ENCODE measurements at regions not wholly inside any gene's neighbourhood (a gene's known extent, or its start where the extent isn't known, plus 50 kb on each side); places are given as distances from the start of the nearest gene placed in this dataset.
"Not testable (repeated sequence)": the region's sequence is repeated elsewhere in the genome, so short reads cannot be mapped to it uniquely, and the experiment has no call there.

GRCh38 chr3:15873415-15873814, 75.6 kb upstream of the ANKRD28 start:
- no peak for DNase-seq (ENCODE audit: low spot score)
- in situ Hi-C loops (cut with MboI; ENCODE audit: low pct_unique_long_range_greater_than_20kb, low sequenced_read_pairs, unreplicated experiment) = no loop called here
- TF ChIP-seq CTCF (IDR thresholded peaks at IDR 0.05; ENCODE audit: extremely low read depth, insufficient read depth, missing control alignments) = no peak

- in situ Hi-C loops (cut with MboI; ENCODE audit: low pct_unique_long_range_greater_than_20kb, low sequenced_read_pairs, unreplicated experiment) = no loop called here
- no peak for TF ChIP-seq CTCF (IDR thresholded peaks at IDR 0.05; ENCODE audit: extremely low read depth, insufficient read depth, missing control alignments)
- DNase-seq (ENCODE audit: low spot score) = no peak
These were observed 77.4 kb upstream of the ANKRD28 start for GRCh38 chr3:15875016-15875689.

- no peak for DNase-seq (ENCODE audit: low spot score)
- TF ChIP-seq CTCF (IDR thresholded peaks at IDR 0.05; ENCODE audit: extremely low read depth, insufficient read depth, missing control alignments) = no peak
- in situ Hi-C loops (cut with MboI; ENCODE audit: low pct_unique_long_range_greater_than_20kb, low sequenced_read_pairs, unreplicated experiment) = no loop called here
These were observed 78.9 kb upstream of the ANKRD28 start for GRCh38 chr3:15876669-15877068.

- in situ Hi-C loops (cut with MboI; ENCODE audit: low pct_unique_long_range_greater_than_20kb, low sequenced_read_pairs, unreplicated experiment) = no loop called here
- no peak for TF ChIP-seq CTCF (IDR thresholded peaks at IDR 0.05; ENCODE audit: extremely low read depth, insufficient read depth, missing control alignments)
These were observed 80.0 kb upstream of the ANKRD28 start for GRCh38 chr3:15877813-15878212.

GRCh38 chr3:15879787-15880186, 82.0 kb upstream of the ANKRD28 start:
- DNase-seq (ENCODE audit: low spot score); in situ Hi-C loops (cut with MboI; ENCODE audit: low pct_unique_long_range_greater_than_20kb, low sequenced_read_pairs, unreplicated experiment): not testable (repeated sequence)

More at GRCh38 chr3:15877813-15878212, 80.0 kb upstream of the ANKRD28 start:
- no peak for DNase-seq (ENCODE audit: low spot score)

- in situ Hi-C loops (cut with MboI; ENCODE audit: low pct_unique_long_range_greater_than_20kb, low sequenced_read_pairs, unreplicated experiment) = no loop called here
- DNase-seq (ENCODE audit: low spot score) = no peak
- no peak for TF ChIP-seq CTCF (IDR thresholded peaks at IDR 0.05; ENCODE audit: extremely low read depth, insufficient read depth, missing control alignments)
These were observed 84.8 kb upstream of the ANKRD28 start for GRCh38 chr3:15882577-15882976.

- TF ChIP-seq CTCF (IDR thresholded peaks at IDR 0.05; ENCODE audit: extremely low read depth, insufficient read depth, missing control alignments) = no peak
- no peak for DNase-seq (ENCODE audit: low spot score)
- in situ Hi-C loops (cut with MboI; ENCODE audit: low pct_unique_long_range_greater_than_20kb, low sequenced_read_pairs, unreplicated experiment) = no loop called here
These were observed 86.4 kb upstream of the ANKRD28 start for GRCh38 chr3:15884132-15884531.
